Activated naive CD4-positive, alpha-beta T cell treated with anti-CD3 and anti-CD28 coated beads, Interleukin-2, amount 50 U/mL, for 72 hours (primary cell): ENCODE measurements at regions not wholly inside any gene's neighbourhood (a gene's known extent, or its start where the extent isn't known, plus 50 kb on each side); places are given as distances from the start of the nearest gene placed in this dataset.

Source experiments
- ATAC-seq, 2 donors: fragments of 150-1000 bp; cut with Tn5 transposase; 2 replicates each; pipeline ENCODE4 v1.10.0; 2021; ENCODE audit warnings: mild to moderate bottlenecking in 2 of 2, moderate library complexity in 2 of 2
- DNase-seq, 2 donors: peaks; one replicate each; pipeline ENCODE4 v3.0.0; 2021 to 2022; ENCODE audit warnings: low spot score in 2 of 2
- H3K27ac Mint-ChIP-seq, 2 donors: one replicate each; pipeline ENCODE4 v1.8.0; 2022; ENCODE audit warnings: mild to moderate bottlenecking in 2 of 2, mixed read lengths in 2 of 2
- H3K36me3 Mint-ChIP-seq, 2 donors: one replicate each; pipeline ENCODE4 v1.8.0; 2022; ENCODE audit warnings: mixed read lengths in 2 of 2
- H3K9me3 Mint-ChIP-seq, 2 donors: one replicate each; pipeline ENCODE4 v1.8.0; 2022; ENCODE audit warnings: mixed read lengths in 2 of 2

DNA sequence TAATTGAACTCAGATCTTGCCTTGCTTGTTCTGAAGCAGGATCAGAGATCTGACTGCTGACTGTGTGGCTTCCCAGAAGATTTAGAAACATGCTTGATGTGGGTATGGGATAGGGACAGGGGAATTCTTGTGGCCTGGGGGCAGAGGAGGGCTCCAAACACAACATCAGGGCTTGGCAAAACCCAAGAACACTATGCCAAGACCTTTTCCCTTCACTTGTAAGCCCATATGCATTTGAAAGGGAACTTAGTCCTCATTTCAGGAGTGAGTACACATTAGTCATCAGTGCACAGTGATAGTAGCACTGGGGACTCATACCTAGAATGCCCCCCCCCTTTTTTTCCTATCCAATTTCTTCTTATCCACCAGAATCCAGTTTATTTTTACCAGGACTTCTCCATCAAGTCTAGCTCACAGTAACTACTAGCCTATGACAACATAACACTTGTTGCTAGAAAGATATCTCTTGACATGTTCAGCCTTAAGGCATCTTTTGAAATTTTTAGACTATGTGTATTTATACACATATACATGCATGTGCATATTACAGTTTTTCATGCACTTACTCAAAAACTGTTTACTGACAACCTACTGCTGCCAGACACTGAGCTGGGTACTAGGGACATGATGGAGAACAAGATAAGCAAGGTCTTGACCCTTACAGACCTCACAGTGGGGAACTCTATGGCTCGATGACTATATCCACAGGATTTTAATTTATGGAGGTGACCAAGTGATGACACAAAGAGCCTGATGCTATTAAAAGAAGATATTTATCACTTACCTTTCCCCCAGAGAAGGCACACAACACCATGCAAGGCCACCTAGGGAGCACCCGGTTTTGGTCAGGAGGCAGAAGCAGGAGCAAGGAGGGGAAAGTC, 158.3 kb upstream of the MAP3K1 start:
- Mint-ChIP-seq H3K27ac (no peak overlapping the region), H3K36me3 (no peaks in the 10 kb centered on the region), H3K9me3 (peaks cover 0 to 8% of the 10 kb centered on the region in 2 donors)
- ATAC-seq (peak; percentile 90 to 97), DNase-seq (no peak)

DNA sequence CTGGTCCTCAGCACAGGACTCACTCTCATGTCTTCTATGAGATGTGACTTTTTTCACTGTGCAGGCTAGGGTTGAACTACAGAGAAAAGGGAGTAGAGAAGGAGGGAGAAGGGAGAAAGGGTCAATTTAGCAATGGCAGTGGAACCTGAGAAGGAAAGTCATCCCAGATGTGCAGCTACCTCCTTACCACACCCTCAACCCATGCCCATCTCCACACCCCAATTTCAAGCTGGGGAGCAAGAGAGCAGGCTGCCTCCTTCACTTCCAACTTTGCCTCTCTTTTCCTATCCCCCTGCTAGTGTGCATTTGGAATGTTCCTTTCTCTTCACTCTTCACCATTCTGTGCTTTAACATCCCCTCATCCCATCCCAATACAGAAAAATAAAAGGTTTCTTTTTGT, 163.5 kb upstream of the MAP3K1 start:
- ATAC-seq (no peak), DNase-seq (no peak)
- Mint-ChIP-seq H3K9me3 (peaks cover 0 to 9% of the 10 kb centered on the region in 2 donors), H3K27ac (no peak overlapping the region), H3K36me3 (no peaks in the 10 kb centered on the region)

DNA sequence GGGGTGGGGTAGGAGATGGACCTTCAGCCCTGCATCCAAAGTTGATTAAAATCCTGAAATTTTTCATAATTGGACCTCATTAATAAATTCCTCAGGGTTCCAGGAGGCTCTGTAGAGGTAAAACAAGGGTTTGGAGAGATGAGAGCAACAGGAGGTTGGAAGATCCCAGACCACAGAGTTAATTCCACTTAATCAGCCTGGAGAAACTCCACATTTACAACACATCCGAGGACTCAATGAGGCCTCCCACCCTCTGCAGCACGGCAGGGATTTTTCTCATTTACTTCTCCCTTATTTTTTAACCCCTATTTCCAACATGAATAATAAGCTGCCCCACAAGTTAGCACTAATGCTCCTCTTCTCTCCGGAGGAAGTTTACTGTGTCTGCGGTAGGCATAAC, 165.0 kb upstream of the MAP3K1 start:
- H3K9me3 Mint-ChIP-seq, result peaks cover 0 to 9% of the 10 kb centered on the region in 2 donors
- no peak for ATAC-seq
- no peak for DNase-seq

DNA sequence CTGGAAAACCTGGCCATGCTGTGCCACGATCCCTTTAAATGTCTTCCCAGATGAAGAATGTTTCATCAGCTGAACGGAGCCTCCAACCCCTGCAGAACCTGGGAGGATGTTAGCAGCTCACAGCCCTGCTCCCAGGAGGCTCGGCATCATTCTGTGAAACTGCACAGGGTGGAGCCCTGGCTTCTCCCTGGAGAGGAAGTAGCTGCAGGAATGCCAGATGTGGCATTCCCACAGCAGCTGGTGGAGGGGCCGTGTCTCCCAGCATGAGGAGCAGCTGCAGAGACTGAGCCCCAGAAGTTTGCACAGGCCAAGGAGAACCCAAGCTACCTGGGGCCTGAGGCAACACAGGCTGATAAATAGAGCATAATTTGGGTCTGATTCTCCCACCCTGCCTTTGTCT, 165.8 kb upstream of the MAP3K1 start:
- Mint-ChIP-seq H3K36me3 (no peaks in the 10 kb centered on the region), H3K9me3 (peaks cover 0 to 9% of the 10 kb centered on the region in 2 donors), H3K27ac (no peak overlapping the region)
- ATAC-seq (no peak), DNase-seq (no peak)

More for the DNA sequence above, 165.0 kb upstream of the MAP3K1 start:
- no peaks in the 10 kb centered on the region for H3K36me3 Mint-ChIP-seq
- H3K27ac Mint-ChIP-seq, result no peak overlapping the region

DNA sequence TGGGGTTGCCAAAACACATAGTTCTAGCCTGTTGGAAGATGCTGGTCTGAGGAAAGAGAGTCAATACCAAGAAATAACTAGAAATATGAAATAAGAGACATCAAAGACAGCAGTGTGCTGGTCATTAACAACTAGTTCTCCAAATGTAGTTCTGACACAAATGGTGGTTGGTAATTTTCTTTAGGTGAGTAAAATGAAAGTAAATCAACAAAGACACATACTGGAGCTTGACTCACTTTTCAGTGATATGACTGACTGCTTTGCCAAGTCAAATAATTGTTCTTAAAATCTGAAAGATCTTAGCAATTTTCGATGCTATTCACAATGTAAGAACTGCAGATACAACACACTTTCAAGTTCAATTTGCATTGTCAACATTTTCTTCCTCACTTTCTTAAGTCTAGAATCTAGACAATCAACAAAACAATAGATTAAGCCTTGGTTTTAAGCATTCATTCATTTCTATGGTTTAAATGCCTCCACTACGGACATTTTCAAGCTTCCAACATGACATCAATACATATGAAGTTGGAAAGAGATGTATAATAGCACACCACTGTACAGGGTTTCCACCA, 166.8 kb upstream of the MAP3K1 start:
- Mint-ChIP-seq H3K27ac (no peak overlapping the region), H3K36me3 (no peaks in the 10 kb centered on the region), H3K9me3 (peaks cover 0 to 5% of the 10 kb centered on the region in 2 donors)
- DNase-seq, result no peak
- ATAC-seq, result peak; percentile 66 to 81

DNA sequence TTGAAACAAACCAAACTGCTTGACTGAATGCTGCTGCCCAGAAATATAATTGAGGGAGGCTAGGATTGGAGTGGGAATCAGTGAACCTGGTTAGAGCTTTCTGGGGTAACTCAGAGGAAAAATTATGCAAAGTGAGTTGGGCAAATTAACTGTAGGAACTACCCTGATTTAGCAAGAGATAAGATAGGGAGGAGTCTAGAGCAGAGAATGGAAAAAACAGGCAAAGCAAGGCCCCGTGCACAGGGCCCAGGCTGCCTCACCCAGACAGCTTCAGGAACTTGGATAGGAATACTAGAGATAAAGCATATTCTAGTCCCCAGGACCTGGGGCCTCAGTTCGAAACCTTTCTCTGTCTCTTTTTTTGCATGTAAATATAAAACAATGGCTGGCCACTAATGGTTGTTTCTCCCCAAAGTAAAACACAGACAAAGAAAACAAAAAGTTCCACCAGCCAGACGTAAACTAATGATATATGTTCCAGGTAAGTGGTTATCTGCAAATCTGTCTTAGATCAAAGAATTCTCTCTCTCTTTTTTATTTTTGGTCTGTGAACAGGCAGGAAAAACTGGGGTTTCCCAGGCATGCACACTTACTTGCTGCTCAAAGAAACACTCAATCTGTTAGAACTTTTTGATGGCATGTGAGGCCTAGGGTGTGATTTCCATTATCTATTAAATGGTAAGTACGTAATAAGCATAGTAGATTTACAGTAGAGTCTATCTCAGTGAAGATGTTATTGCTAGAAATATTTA, 168.1 kb upstream of the MAP3K1 start:
- peaks cover 0 to 4% of the 10 kb centered on the region in 2 donors for H3K9me3 Mint-ChIP-seq
- no peak for DNase-seq
- no peak for ATAC-seq
- H3K27ac Mint-ChIP-seq, result no peak overlapping the region
- no peaks in the 10 kb centered on the region for H3K36me3 Mint-ChIP-seq

DNA sequence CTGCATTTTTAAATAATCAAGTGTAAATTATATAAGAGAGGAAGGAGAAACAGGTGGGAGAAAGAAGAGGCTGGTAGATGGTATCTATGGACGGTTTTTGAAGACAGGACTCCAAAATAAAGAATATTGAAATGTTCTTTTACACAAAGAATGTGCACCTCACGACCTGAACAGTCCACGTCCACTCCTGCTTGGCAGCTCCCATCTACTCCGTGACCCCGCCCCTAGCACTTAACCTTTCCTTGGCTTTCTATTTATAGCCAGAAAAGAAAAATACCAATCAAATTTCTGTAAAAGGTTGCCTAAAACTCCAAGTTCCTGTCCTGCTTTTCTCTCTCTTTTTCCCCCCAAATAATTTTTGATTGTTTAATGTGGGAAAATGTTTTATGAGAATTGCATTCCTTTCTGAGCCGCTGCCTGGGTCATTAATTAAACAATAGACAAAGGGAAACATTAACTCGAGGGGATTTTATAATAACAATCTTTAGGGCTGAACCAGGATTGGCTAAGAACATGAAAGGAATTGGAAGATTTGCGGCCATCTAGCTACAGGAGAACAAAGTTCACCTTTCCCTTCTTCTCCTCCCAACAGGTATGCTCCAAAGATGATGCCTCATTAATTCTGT, 173.6 kb upstream of the MAP3K1 start:
- no peak overlapping the region for H3K27ac Mint-ChIP-seq
- ATAC-seq, result no peak
- DNase-seq, result no peak
- H3K9me3 Mint-ChIP-seq, result no peaks in the 10 kb centered on the region
- H3K36me3 Mint-ChIP-seq, result no peaks in the 10 kb centered on the region

DNA sequence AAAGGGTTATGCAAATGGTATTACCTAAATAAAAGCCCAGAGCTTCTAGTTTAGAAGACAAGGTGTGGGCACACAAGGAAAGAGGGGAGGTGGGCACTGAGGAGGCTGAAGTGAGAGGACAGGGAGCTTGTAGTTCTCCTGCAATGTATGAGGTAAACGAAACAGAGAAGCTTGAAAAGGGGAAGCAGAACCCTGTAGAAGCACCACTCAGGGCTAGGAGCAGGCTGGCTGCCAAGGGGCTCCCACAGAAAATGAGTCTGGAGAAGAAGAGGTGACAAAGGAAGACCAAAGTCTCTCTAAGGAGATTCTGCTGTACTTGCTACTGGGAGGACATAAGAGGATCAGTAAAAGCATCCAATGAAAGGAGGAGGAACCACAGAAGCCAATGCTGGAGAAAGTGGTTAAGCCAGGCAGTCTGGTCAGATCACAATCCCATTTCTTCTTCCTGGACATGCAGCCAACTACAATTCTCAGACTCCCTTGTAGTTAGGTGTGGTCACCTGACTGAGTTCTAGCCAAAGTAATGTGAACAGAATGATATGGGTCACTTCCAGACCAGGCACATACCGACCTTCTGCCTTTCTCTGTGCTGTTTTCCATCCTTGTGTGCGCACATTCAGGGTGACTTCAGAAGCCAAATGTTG, 174.5 kb upstream of the MAP3K1 start:
- Mint-ChIP-seq H3K27ac (no peak overlapping the region), H3K9me3 (no peaks in the 10 kb centered on the region), H3K36me3 (no peaks in the 10 kb centered on the region)
- DNase-seq (no peak), ATAC-seq (no peak)

DNA sequence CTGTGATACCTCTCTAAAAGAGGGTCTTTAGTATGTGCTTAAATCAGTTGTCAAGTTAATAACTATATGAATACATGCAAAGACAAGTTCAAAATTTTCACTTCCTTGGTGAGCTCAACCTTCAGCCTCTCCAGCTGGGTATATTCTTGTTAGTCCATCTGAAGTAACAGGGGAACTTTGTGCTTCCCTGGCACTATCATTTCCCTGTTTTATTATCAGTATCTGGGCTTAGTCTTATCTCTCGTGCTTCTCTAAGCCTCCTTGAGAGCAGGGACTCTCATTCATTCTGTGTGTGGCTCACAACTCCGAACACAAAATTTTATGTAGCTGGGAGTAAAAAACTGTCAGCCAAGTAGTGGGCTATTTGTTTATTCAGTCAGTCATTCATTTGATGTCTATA, 175.9 kb upstream of the MAP3K1 start:
- Mint-ChIP-seq H3K27ac (peak overlapping the region in 1 of 2 donors; percentile 62), H3K9me3 (no peaks in the 10 kb centered on the region), H3K36me3 (no peaks in the 10 kb centered on the region)
- no peak for DNase-seq
- no peak for ATAC-seq

DNA sequence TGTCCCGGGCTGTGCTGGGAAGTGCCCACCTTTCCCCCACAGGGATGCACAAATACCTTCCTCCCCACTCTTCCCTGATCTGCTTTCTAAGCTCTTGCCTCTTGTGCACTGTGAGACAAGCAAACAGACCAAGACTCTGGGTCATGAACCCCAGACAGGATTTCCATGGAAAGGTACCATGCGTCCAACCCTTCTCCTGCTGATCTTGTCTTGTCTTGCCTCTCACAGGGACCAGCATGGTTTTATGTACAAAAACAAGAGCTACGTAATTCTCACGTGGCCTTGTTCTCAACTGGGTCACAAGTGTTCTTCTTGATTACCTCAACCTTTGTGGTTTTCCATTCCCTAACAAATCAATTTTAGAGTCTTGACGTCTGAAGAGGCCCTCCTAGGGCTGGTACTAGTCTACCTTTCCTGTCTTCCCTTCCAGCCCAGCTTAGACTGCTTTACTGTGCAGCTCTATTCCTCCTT, 176.5 kb upstream of the MAP3K1 start:
- DNase-seq, result no peak
- Mint-ChIP-seq H3K27ac (peak overlapping the region in 1 of 2 donors; percentile 62), H3K36me3 (no peaks in the 10 kb centered on the region), H3K9me3 (no peaks in the 10 kb centered on the region)
- ATAC-seq, result peak in 1 of 2 donors; percentile 75

DNA sequence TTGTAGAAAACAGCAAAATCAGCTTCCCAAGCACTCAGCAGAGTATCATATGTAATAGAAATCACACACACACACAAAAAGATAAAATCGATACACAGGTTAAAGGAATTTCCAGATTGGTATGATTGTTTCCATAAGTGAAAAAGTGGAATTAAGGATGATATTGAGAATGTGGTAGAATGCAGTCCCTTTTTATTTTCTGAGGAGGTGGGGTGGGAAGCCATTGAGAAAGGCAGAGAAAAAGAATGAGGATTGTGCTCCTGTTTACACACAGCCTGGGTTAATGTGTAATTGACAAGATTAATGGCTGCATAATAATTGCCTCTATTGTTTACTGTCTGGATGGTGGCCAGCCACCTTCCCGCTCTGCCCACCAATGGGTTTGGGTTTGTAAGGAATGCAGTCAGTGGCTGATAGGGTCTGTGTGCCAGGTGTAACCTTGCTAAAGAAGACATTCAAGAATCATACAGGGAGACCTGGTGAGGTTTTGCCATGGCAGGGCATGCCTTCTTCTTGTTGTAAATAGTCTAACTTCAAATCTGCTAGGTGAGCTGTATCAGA, 177.2 kb upstream of the MAP3K1 start:
- Mint-ChIP-seq H3K9me3 (no peaks in the 10 kb centered on the region), H3K27ac (peak overlapping the region in 1 of 2 donors; percentile 62), H3K36me3 (no peaks in the 10 kb centered on the region)
- ATAC-seq, result no peak
- DNase-seq, result no peak

DNA sequence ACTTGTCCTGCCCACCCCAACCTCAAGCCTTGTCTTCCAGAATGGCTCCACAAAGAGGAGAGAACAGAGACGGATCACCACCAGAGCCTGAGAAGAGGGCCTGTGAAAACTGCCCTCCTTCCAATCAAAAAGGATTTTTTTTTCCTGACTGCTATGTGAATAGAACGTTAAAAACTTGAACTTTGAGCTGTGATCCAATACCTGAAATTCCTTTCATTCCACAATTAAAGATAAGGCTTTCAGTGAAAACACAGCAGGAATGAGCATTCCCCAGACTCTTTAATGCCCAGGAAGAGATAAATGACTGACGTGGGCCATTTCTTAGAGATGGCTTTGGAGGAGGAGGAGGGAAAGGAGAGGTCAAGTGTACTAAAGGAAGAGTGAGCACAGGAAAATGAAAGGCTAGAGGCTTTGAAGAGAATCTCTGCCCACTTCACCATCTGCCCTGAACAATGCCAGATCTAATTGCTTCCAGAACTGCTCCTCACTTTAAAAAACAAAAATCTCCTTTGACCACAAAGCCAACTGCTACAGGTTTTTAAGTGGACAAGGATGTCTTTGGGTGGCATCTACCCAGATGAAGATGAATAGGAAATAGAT, 177.9 kb upstream of the MAP3K1 start:
- Mint-ChIP-seq H3K36me3 (no peaks in the 10 kb centered on the region), H3K9me3 (no peaks in the 10 kb centered on the region), H3K27ac (no peak overlapping the region)
- ATAC-seq (no peak), DNase-seq (no peak)

DNA sequence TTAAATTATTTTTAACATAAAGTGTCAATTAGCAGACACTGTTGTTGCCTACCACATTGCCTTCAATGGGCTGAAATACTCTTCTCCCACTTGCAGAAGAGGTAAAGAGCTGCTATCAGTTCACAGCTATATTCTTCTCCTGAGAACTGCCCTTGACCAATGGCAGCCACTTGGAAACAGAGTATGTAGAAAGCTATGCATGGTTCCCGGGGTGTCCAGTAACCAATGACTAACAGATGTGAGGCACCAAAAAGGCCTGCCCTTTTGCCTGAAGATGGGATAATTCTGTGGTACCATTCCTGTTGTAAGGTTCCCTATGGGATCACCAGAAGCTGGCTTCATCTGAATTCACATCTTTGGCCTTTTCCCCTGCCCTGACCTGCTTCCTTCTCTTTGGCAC, 181.4 kb upstream of the MAP3K1 start:
- Mint-ChIP-seq H3K36me3 (peaks cover 0 to 14% of the 10 kb centered on the region in 2 donors), H3K9me3 (peaks cover 0 to 7% of the 10 kb centered on the region in 2 donors), H3K27ac (no peak overlapping the region)
- DNase-seq (no peak), ATAC-seq (no peak)

DNA sequence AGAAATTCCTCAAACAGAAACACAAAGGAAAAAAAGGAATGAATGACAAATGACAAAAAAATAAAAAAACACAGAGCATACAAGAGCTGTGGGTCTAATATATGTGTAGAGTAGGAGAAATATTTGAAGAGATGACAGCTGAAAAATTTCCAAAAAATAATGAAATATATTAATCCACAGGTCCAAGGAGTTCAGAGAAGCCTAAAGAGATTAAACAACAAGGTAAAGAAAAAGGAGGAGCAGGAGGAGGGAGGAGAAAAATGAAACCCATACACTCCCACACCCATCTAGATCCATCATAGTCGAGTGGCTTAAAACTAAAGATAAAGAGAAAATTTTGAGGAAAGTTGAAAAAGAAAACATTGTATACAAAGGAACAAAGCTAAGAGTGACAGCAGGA, 182.4 kb upstream of the MAP3K1 start:
- Mint-ChIP-seq H3K27ac (no peak overlapping the region), H3K36me3 (peaks cover 0 to 14% of the 10 kb centered on the region in 2 donors), H3K9me3 (peaks cover 1 to 11% of the 10 kb centered on the region in 2 donors)
- DNase-seq, result no peak
- no peak for ATAC-seq

DNA sequence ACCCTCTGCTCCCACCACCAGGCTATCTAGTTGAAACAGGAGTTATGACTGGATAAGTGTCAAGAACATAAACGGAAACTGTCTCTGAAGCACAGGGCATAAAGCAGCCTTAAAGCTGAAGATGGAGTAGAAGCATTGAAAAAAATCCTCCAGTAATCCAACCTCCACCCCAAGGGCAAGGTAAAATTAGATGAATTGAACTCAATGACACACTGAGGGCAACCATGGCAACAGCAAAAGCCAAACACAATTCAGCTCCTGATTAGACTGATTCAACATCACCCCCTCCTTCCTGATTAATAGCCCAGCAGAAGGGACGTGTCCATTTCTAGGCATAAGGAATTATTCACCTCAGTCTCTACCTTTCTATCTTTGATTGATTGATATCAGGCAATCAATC, 183.2 kb upstream of the MAP3K1 start:
- H3K27ac Mint-ChIP-seq, result no peak overlapping the region
- peaks cover 4 to 16% of the 10 kb centered on the region in 2 donors for H3K9me3 Mint-ChIP-seq
- peaks cover 0 to 15% of the 10 kb centered on the region in 2 donors for H3K36me3 Mint-ChIP-seq
- no peak for ATAC-seq
- DNase-seq, result no peak

DNA sequence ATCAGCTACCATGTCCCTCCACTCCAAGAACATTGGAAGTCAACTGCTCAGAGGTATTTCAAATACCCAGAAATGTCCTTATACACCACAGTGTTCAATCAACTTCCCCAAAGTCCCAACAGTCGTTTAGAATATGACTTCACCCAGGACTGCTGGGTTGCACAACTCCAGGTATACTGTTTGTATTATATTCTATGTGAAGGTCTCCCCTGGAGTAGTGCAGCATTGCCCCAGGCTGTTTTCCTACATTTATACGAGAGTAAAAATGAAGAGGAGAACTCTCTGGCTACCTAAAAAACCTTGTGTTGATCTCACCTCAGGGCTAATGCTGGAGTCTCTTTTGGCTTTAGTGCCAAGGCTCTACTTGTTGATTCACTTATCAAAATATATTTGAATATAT, 183.6 kb upstream of the MAP3K1 start:
- Mint-ChIP-seq H3K9me3 (peaks cover 4 to 21% of the 10 kb centered on the region in 2 donors), H3K36me3 (peaks cover 0 to 19% of the 10 kb centered on the region in 2 donors), H3K27ac (no peak overlapping the region)
- ATAC-seq (no peak), DNase-seq (no peak)
